Epithelial cell of esophagus (primary cell): ENCODE measurements at regions not wholly inside any gene's neighbourhood (a gene's known extent, or its start where the extent isn't known, plus 50 kb on each side); places are given as distances from the start of the nearest gene placed in this dataset.

Experiments used
- DNase-seq: peaks from one replicate; pipeline ENCODE4 v3.0.0; 2010; ENCODE audit warnings: low read depth
- H3K4me3 ChIP-seq: 2 replicates; pipeline ENCODE4 v1.5.1; 2011; ENCODE audit warnings: mild to moderate bottlenecking, low read length, control low read depth
- TF ChIP-seq, protein P1 (sequence below): IDR thresholded peaks from 2 replicates; pipeline ENCODE4 v1.5.1; 2011; ENCODE audit warnings: low read depth, mild to moderate bottlenecking, low read length, control low read depth, inconsistent platforms; ENCODE audit not compliant: insufficient read depth; ENCODE audit errors: missing control alignments

DNA sequence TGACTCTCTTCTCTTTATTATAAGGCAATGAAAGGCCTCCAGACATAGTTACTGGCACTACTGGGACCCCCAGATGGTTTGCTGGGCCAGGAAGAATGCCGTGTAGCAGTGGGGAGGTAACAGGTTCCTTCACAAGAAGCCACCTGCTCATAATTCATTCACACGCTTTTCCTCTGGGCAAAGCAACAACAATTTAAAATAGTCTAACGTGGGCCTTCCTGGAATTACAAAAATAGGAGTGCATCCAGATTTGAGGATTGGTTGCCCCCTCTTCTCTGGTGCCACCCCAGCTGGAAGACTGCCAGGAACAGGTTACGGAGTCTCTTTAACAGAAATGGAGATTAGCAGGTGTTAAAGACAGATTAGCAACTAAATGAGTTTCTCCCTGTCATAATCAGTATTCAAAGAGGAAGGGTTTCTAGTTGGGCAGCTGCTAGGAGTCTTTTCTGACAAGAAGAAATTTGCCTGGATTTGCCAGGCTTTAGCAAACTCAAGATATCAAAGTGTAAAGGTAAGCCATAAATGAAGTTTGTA, 409.6 kb downstream of the NPIPA8 start:
- TF ChIP-seq, protein P1, sequence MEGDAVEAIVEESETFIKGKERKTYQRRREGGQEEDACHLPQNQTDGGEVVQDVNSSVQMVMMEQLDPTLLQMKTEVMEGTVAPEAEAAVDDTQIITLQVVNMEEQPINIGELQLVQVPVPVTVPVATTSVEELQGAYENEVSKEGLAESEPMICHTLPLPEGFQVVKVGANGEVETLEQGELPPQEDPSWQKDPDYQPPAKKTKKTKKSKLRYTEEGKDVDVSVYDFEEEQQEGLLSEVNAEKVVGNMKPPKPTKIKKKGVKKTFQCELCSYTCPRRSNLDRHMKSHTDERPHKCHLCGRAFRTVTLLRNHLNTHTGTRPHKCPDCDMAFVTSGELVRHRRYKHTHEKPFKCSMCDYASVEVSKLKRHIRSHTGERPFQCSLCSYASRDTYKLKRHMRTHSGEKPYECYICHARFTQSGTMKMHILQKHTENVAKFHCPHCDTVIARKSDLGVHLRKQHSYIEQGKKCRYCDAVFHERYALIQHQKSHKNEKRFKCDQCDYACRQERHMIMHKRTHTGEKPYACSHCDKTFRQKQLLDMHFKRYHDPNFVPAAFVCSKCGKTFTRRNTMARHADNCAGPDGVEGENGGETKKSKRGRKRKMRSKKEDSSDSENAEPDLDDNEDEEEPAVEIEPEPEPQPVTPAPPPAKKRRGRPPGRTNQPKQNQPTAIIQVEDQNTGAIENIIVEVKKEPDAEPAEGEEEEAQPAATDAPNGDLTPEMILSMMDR, result no peak
- no peak overlapping the region for H3K4me3 ChIP-seq
- DNase-seq, result no peak

GRCh38 chr16:17926461-17926860, 410.1 kb downstream of the NPIPA8 start:
- no peak for DNase-seq
- H3K4me3 ChIP-seq, result no peak overlapping the region
- TF ChIP-seq, protein P1, result no peak

DNA sequence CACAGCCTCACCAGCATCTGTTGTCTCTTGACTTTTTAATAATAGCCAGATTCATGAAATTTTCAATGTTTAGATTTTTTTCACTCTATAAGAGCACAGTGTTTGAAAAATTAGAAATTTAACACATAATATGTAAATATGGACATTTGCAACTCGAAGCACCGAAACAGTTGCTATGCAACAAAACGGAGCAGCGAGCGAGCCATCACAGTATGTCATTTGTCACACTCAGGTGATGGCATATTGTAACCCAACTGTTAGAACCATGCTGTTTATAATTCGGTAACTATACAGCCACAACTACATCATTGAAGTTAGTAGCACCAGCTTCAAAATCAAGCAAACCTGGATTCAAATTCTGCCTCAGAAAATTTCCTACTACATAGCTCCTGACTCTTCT, 410.8 kb downstream of the NPIPA8 start:
- H3K4me3 ChIP-seq, result no peak overlapping the region
- DNase-seq, result no peak
- TF ChIP-seq, protein P1, result no peak

GRCh38 chr16:17921357-17921978, 415.1 kb downstream of the NPIPA8 start:
- TF ChIP-seq, protein P1, result peak; percentile 15
- peak; percentile 21 for DNase-seq
- H3K4me3 ChIP-seq, result no peak overlapping the region

GRCh38 chr16:17917316-17918019, 419.1 kb downstream of the NPIPA8 start:
- no peak overlapping the region for H3K4me3 ChIP-seq
- TF ChIP-seq, protein P1, result no peak
- DNase-seq, result no peak

GRCh38 chr16:17915791-17916190, 420.7 kb downstream of the NPIPA8 start:
- TF ChIP-seq, protein P1, result no peak
- DNase-seq, result no peak
- H3K4me3 ChIP-seq, result no peak overlapping the region
